Naive thymus-derived CD8-positive, alpha-beta T cell (primary cell): ENCODE measurements at regions not wholly inside any gene's neighbourhood (a gene's known extent, or its start where the extent isn't known, plus 50 kb on each side); places are given as distances from the start of the nearest gene placed in this dataset.
"Not testable (repeated sequence)": the region's sequence is repeated elsewhere in the genome, so short reads cannot be mapped to it uniquely, and the experiment has no call there.

Source experiments
- ATAC-seq, 2 donors: fragments of 150-1000 bp; cut with Tn5 transposase in 1 of 2; sonication (Bioruptor Pico), chemical (Tn5 transposase) in 1 of 2; 1 replicate in 1 of 2; 2 replicates in 1 of 2; pipeline ENCODE4 v1.10.0; 2021; ENCODE audit warnings: mild to moderate bottlenecking in 2 of 2, moderate library complexity in 2 of 2
- POLR2A ChIA-PET: fragments of 350-600 bp; sonication (Branson Sonifier 250); formaldehyde crosslinking; loops from one replicate; lab custom pipeline; 2021; ENCODE audit warnings: antibody characterized with exemption; lab: Charles Lee
- DNase-seq, 10 donors: peaks; one replicate each; pipeline versions ENCODE4 v3.0.0 to v3.0.0-alpha.2; 2020 to 2022
- H3K27ac Mint-ChIP-seq, 10 donors: one replicate each; pipeline ENCODE4 v1.8.0; 2020 to 2022; ENCODE audit warnings: mild to moderate bottlenecking in 10 of 10, mixed read lengths in 10 of 10, moderate library complexity in 4 of 10, inconsistent platforms in 1 of 10
- H3K27me3 Mint-ChIP-seq, 5 donors: one replicate each; pipeline ENCODE4 v1.8.0; 2021 to 2022; ENCODE audit warnings: mixed read lengths in 5 of 5
- H3K36me3 Mint-ChIP-seq, 3 donors: one replicate each; pipeline ENCODE4 v1.8.0; 2020 to 2022; ENCODE audit warnings: mixed read lengths in 3 of 3, mild to moderate bottlenecking in 2 of 3, inconsistent platforms in 1 of 3
- H3K4me1 Mint-ChIP-seq, 4 donors: one replicate each; pipeline ENCODE4 v1.8.0; 2021 to 2022; ENCODE audit warnings: mixed read lengths in 4 of 4
- H3K4me3 Mint-ChIP-seq, 10 donors: one replicate each; pipeline ENCODE4 v1.8.0; 2020 to 2022; ENCODE audit warnings: mild to moderate bottlenecking in 10 of 10, mixed read lengths in 10 of 10, moderate library complexity in 6 of 10, inconsistent platforms in 1 of 10
- H3K9me3 Mint-ChIP-seq, 9 donors: one replicate each; pipeline ENCODE4 v1.8.0; 2020 to 2022; ENCODE audit warnings: mixed read lengths in 9 of 9, mild to moderate bottlenecking in 3 of 9, inconsistent platforms in 1 of 9, moderate library complexity in 1 of 9

DNA sequence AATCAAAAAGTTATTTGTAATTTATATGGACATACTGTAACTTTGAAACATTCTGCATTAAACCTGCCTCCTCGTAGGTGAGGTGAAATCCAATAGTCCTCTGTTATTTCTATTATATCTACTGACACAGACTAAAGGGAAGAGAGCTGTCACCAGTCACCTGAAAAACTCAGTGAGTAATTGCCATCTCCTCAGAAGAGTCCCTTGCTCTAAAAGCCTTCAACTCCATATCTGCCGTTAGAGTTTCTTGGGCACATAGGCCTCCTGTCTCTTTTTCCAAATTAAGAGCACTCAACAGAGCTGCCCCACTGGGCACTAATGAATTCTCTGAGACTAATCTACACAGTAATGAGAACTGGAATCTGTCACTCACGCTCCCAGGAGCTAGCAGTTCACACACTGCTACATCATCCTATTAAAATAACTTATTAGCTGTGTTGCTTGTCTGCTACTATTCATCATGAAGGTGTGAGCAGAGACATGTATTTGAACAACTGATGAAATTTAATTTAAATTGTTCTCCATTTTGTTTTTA, 67.3 kb upstream of the VCAN start:
- Mint-ChIP-seq H3K36me3 (no peaks in the 10 kb centered on the region), H3K9me3 (peaks cover 0 to 4% (median under 1%) of the 10 kb centered on the region in 9 donors), H3K4me1 (peaks cover 0 to 6% (median 3%) of the 10 kb centered on the region in 4 donors), H3K4me3 (no peak overlapping the region), H3K27ac (no peak overlapping the region), H3K27me3 (peaks cover 0 to 1% (median 0%) of the 10 kb centered on the region in 5 donors)
- DNase-seq (no peak), ATAC-seq (no peak)
- POLR2A ChIA-PET = no interaction called here

GRCh38 chr5:83405662-83406061, 65.9 kb upstream of the VCAN start:
- POLR2A ChIA-PET = no interaction called here
- H3K36me3 Mint-ChIP-seq = peaks cover 0 to 5% (median 2%) of the 10 kb centered on the region in 3 donors
- peaks cover 0 to 6% (median 3%) of the 10 kb centered on the region in 4 donors for H3K4me1 Mint-ChIP-seq

DNA sequence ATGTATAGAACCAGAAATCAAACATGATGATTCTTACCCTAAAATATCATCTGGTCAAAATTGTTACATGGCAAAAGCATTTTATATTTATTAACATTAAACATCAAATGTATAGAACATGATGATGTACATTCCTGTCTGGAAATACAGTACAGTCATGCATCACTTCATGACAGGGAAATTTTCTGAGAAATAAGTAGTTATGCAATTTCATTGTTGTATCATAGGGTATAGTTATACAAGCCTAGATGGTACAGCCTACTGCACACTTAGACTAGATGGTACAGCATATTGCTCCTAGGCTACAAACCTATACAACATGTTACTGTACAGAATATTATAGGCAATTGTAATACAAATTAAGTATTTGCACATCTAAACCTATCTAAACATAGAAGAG, 64.6 kb upstream of the VCAN start:
- DNase-seq (no peak), ATAC-seq (no peak)
- Mint-ChIP-seq H3K27ac (no peak overlapping the region), H3K27me3 (peaks cover 0 to 1% (median 0%) of the 10 kb centered on the region in 5 donors), H3K4me3 (no peak overlapping the region), H3K4me1 (no peaks in the 10 kb centered on the region), H3K36me3 (peaks cover 0 to 5% (median 2%) of the 10 kb centered on the region in 3 donors), H3K9me3 (peaks cover 0 to 19% (median 8%) of the 10 kb centered on the region in 9 donors)
- POLR2A ChIA-PET = no interaction called here

More at GRCh38 chr5:83405662-83406061, 65.9 kb upstream of the VCAN start:
- Mint-ChIP-seq H3K9me3 (peaks cover 0 to 18% (median 8%) of the 10 kb centered on the region in 9 donors), H3K27me3 (peaks cover 0 to 1% (median 0%) of the 10 kb centered on the region in 5 donors), H3K27ac (no peak overlapping the region), H3K4me3 (no peak overlapping the region)
- ATAC-seq (no peak), DNase-seq (no peak)

DNA sequence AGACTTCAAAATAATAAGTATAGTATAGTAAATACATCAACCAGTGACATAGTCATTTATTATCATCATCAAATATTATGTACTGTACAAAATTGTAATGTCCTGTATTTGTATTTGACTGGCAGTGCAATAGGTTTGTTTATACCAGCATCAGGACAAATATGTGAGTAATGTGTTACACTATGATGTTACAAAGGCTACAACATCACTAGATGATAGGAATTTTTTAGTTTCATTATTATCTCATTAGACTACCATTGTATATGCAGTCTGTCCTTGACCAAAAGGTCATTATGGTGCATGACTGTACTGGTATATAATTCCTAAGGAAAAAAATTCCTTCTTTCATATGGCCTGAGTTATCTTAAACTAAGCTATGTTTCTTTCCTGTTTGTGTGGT, 63.6 kb upstream of the VCAN start:
- POLR2A ChIA-PET = no interaction called here
- Mint-ChIP-seq H3K4me1 (no peaks in the 10 kb centered on the region), H3K9me3 (peaks cover 0 to 19% (median 8%) of the 10 kb centered on the region in 9 donors), H3K4me3 (no peak overlapping the region), H3K27ac (no peak overlapping the region), H3K27me3 (peaks cover 0 to 1% (median 0%) of the 10 kb centered on the region in 5 donors), H3K36me3 (peaks cover 0 to 5% (median 2%) of the 10 kb centered on the region in 3 donors)
- ATAC-seq (no peak), DNase-seq (no peak)

DNA sequence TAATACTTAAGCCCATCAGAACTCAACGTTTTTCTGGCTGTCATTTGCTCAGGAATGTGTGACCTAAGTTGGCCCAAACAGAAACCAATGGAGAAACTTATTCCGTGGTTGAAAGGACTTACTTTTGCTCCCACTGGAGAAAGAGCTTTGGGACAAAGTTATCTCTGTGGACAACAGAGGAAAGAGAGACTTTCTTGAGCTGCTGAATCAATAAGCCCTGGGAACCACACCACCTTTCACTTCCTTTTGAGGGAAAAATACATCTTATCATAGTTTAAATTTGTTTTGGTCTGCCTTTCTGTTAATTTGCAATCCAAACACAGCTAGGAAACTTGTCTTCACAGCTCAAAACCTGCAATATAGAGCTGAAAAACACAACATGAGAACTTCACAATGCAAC, 62.8 kb upstream of the VCAN start:
- Mint-ChIP-seq H3K27me3 (peaks cover 0 to 1% (median 0%) of the 10 kb centered on the region in 5 donors), H3K36me3 (peaks cover 0 to 5% (median 2%) of the 10 kb centered on the region in 3 donors), H3K27ac (peak overlapping the region in 1 of 10 donors; percentile 4), H3K4me1 (no peaks in the 10 kb centered on the region), H3K4me3 (no peak overlapping the region), H3K9me3 (peaks cover 0 to 19% (median 8%) of the 10 kb centered on the region in 9 donors)
- ATAC-seq (no peak), DNase-seq (no peak)
- POLR2A ChIA-PET = no interaction called here

DNA sequence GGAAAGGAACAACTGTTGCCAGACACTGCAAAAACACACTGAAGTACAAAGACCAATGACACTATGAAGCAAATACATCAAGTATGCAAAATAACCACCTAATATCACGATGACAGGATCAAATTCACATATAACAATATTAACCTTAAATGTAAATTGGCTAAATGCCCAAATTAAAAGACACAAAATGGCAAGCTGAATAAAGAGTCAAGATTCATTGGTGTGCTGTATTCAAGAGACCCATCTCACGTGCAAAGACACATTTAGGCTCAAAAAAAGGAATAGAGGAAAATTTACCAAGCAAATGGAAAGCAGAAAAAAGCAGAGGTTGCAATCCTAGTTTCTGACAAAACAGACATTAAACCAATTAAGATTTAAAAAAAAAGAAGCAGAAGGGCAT, 61.8 kb upstream of the VCAN start:
- H3K36me3 Mint-ChIP-seq, H3K4me1 Mint-ChIP-seq, H3K4me3 Mint-ChIP-seq, DNase-seq, POLR2A ChIA-PET, H3K27ac Mint-ChIP-seq, ATAC-seq, H3K27me3 Mint-ChIP-seq: not testable (repeated sequence)
- peaks cover 0 to 19% (median 8%) of the 10 kb centered on the region in 9 donors for H3K9me3 Mint-ChIP-seq

GRCh38 chr5:83410319-83410718, 61.2 kb upstream of the VCAN start:
- H3K36me3 Mint-ChIP-seq, DNase-seq, H3K4me1 Mint-ChIP-seq, POLR2A ChIA-PET, H3K27me3 Mint-ChIP-seq, H3K27ac Mint-ChIP-seq, ATAC-seq, H3K4me3 Mint-ChIP-seq: not testable (repeated sequence)
- H3K9me3 Mint-ChIP-seq = peaks cover 0 to 19% (median 8%) of the 10 kb centered on the region in 9 donors

- POLR2A ChIA-PET = no interaction called here
- ATAC-seq (no peak), DNase-seq (no peak)
- no peak overlapping the region for H3K27ac Mint-ChIP-seq
- no peaks in the 10 kb centered on the region for H3K4me1 Mint-ChIP-seq
- H3K9me3 Mint-ChIP-seq = peaks cover 0 to 14% (median 4%) of the 10 kb centered on the region in 9 donors
- H3K4me3 Mint-ChIP-seq = no peak overlapping the region
- no peaks in the 10 kb centered on the region for H3K27me3 Mint-ChIP-seq
- peaks cover 0 to 4% (median 2%) of the 10 kb centered on the region in 3 donors for H3K36me3 Mint-ChIP-seq
Measured at GRCh38 chr5:83414601-83415000, 56.9 kb upstream of the VCAN start.

DNA sequence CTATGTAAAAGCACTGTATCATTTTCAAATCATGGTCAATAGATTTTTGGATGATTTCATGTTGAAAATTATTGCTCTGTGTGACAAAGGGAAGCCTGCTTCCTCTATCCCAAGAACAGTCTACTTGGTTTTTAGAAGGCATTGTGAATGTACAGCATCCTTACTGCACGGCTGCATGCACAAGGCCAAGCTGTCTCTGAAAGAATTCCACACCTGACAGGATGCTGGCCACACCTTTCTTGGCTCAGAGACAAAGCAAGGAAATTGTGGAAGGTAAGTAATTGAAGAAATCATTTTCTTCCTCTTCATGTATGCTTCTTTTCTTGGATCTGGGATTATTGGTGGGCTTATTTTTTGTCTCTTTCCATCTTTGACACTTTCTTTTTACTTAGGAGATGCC, 53.7 kb upstream of the VCAN start:
- H3K9me3 Mint-ChIP-seq = peaks cover 0 to 12% (median 3%) of the 10 kb centered on the region in 9 donors
- H3K4me1 Mint-ChIP-seq = no peaks in the 10 kb centered on the region
- peaks cover 0 to 2% (median 0%) of the 10 kb centered on the region in 5 donors for H3K27me3 Mint-ChIP-seq
- H3K4me3 Mint-ChIP-seq = no peak overlapping the region
- no peak overlapping the region for H3K27ac Mint-ChIP-seq
- POLR2A ChIA-PET = no interaction called here
- H3K36me3 Mint-ChIP-seq = peaks cover 0 to 9% (median 0%) of the 10 kb centered on the region in 3 donors
- DNase-seq (no peak), ATAC-seq (no peak)

DNA sequence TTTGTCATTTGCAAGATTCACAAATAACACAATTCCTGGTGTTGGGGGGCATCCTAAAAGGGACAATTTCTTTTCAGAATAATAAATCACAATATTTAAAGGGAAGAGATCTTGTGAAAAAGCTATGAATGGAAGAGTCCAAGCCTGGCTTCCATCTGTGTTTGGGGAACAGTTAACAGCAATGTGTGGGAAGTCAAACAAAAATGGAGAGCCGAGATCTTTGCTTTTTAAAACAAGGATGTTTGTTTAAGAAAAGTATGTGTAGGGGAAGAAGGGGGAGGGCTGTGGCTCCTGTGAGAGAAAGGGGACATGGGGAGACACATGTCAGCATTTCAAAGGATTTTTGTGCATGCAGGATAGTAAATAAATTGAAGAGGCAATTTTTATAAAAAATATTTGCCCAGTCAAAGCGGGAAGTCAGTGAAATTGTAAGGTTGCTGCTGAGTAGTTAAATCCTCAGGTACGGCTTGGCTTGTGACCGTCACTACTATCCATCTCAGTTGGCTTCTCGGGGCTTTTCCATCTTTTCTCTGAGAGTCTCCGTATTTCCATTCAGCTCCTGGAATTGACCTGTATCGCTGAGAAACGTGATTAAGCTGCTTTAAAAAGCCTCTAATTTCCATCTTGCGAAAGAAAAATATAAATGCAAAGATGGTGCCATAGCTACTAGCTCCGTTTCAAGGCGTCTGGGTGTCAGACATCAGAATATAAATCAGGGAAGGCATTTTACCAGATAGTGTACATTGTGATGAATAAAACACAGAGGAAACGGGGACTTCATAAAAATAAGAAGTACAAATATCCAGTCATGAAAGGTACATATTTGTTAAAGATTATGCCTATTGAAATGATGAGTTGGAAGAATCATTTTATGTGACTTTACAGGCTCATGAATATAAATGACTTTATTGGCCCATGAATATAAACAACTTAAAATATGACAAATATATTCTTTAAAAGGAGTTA, 52.9 kb upstream of the VCAN start:
- POLR2A ChIA-PET = no interaction called here
- H3K4me3 Mint-ChIP-seq = no peak overlapping the region
- no peak overlapping the region for H3K27ac Mint-ChIP-seq
- H3K27me3 Mint-ChIP-seq = peaks cover 0 to 3% (median 0%) of the 10 kb centered on the region in 5 donors
- H3K36me3 Mint-ChIP-seq = peaks cover 0 to 9% (median 0%) of the 10 kb centered on the region in 3 donors
- DNase-seq = no peak
- no peaks in the 10 kb centered on the region for H3K4me1 Mint-ChIP-seq
- ATAC-seq = no peak
- H3K9me3 Mint-ChIP-seq = peaks cover 0 to 12% (median 3%) of the 10 kb centered on the region in 9 donors
